ENCODE measurements at regions not wholly inside any gene's neighbourhood (a gene's known extent, or its start where the extent isn't known, plus 50 kb on each side); places are given as distances from the start of the nearest gene placed in this dataset.

- TF ChIP-seq CTCF (IDR thresholded peaks at IDR 0.05; ENCODE audit: insufficient read depth, low read depth, low read length) (no peak), EZH2 (IDR thresholded peaks at IDR 0.05; ENCODE audit: insufficient read depth, low read length) (no peak)
Observed at GRCh38 chr2:217026569-217026968, 166.7 kb upstream of the TNP1 start.
